ENCODE measurements at regions not wholly inside any gene's neighbourhood (a gene's known extent, or its start where the extent isn't known, plus 50 kb on each side); places are given as distances from the start of the nearest gene placed in this dataset.
A peak's percentile ranks its signal among the peaks of the same experiment; 100 is the strongest.
"Not testable (repeated sequence)": the region's sequence is repeated elsewhere in the genome, so short reads cannot be mapped to it uniquely, and the experiment has no call there.

GRCh38 chr9:106039151-106039935, 345.0 kb downstream of the TMEM38B start:
- Histone ChIP-seq H3K9ac (ENCODE audit: low read length) (no peak overlapping the region), H3K9me2 (replicated peaks; ENCODE audit: low read length) (no peaks in the 10 kb centered on the region), H3K9me3 (ENCODE audit: low read length) (no peaks in the 10 kb centered on the region), H4K20me1 (ENCODE audit: low read length) (no peaks in the 10 kb centered on the region), H3K4me3 (ENCODE audit: low read length) (no peak overlapping the region), H3K4me2 (ENCODE audit: low read length) (no peak overlapping the region), H3K27ac (ENCODE audit: low read length) (no peak overlapping the region), H3F3A (ENCODE audit: low read length, unreplicated experiment) (no peaks in the 10 kb centered on the region), H3K79me2 (ENCODE audit: low read length) (no peaks in the 10 kb centered on the region), H3K4me1 (ENCODE audit: insufficient read depth, low read length) (no peaks in the 10 kb centered on the region), H3K36me3 (ENCODE audit: low read depth, low read length) (no peaks in the 10 kb centered on the region), H2AFZ (ENCODE audit: low read length) (no peak overlapping the region), H3K27me3 (ENCODE audit: low read length) (no peaks in the 10 kb centered on the region)
- intact Hi-C loops (cut with micrococcal nuclease) = no loop called here
- TF ChIP-seq CTCF (conservative IDR thresholded peaks at IDR 0.05; ENCODE audit: low read depth, low read length) (no peak), EZH2phosphoT487 (IDR thresholded peaks at IDR 0.05; ENCODE audit: borderline replicate concordance, low read length) (no peak), EZH2 (IDR thresholded peaks at IDR 0.05; ENCODE audit: low read length, unreplicated experiment) (no peak)
- BruUV-seq (replicated peaks) = no TSS peak
- ATAC-seq (no peak), DNase-seq (no peak)
- ChIA-PET POLR2A (ENCODE audit: unreplicated experiment) (no interaction called here), CTCF (no interaction called here)

GRCh38 chr9:106041920-106042319, 347.6 kb downstream of the TMEM38B start:
- H3K4me1 ChIP-seq (ENCODE audit: insufficient read depth, low read length); H3K36me3 ChIP-seq (ENCODE audit: low read depth, low read length); H2AFZ ChIP-seq (ENCODE audit: low read length); intact Hi-C loops (cut with micrococcal nuclease); DNase-seq; H3K9me3 ChIP-seq (ENCODE audit: low read length); BruUV-seq (replicated peaks); H3K27me3 ChIP-seq (ENCODE audit: low read length); POLR2A ChIA-PET (ENCODE audit: unreplicated experiment); H3K79me2 ChIP-seq (ENCODE audit: low read length); H3K27ac ChIP-seq (ENCODE audit: low read length); H3K4me2 ChIP-seq (ENCODE audit: low read length); ATAC-seq; H4K20me1 ChIP-seq (ENCODE audit: low read length); CTCF ChIA-PET; H3K9me2 ChIP-seq (replicated peaks; ENCODE audit: low read length); H3K9ac ChIP-seq (ENCODE audit: low read length); H3K4me3 ChIP-seq (ENCODE audit: low read length); H3F3A ChIP-seq (ENCODE audit: low read length, unreplicated experiment): not testable (repeated sequence)

GRCh38 chr9:106051545-106051944, 357.2 kb downstream of the TMEM38B start:
- BruUV-seq (replicated peaks) = no TSS peak
- Histone ChIP-seq H3K9me3 (ENCODE audit: low read length) (no peaks in the 10 kb centered on the region), H3K79me2 (ENCODE audit: low read length) (no peaks in the 10 kb centered on the region), H3K9me2 (replicated peaks; ENCODE audit: low read length) (no peaks in the 10 kb centered on the region), H3K9ac (ENCODE audit: low read length) (no peak overlapping the region), H2AFZ (ENCODE audit: low read length) (no peak overlapping the region), H3K4me1 (ENCODE audit: insufficient read depth, low read length) (0 out of 2 replicates have a peak, but pooled peaks cover 3% of the 10 kb centered on the region), H3K4me3 (ENCODE audit: low read length) (no peak overlapping the region), H3F3A (ENCODE audit: low read length, unreplicated experiment) (no peaks in the 10 kb centered on the region), H3K36me3 (ENCODE audit: low read depth, low read length) (no peaks in the 10 kb centered on the region), H3K27me3 (ENCODE audit: low read length) (no peaks in the 10 kb centered on the region), H3K4me2 (ENCODE audit: low read length) (no peak overlapping the region), H4K20me1 (ENCODE audit: low read length) (no peaks in the 10 kb centered on the region), H3K27ac (ENCODE audit: low read length) (no peak overlapping the region)
- ChIA-PET POLR2A (ENCODE audit: unreplicated experiment) (no interaction called here), CTCF (no interaction called here)
- TF ChIP-seq EZH2 (IDR thresholded peaks at IDR 0.05; ENCODE audit: low read length, unreplicated experiment) = no peak
- ATAC-seq (no peak), DNase-seq (peak; percentile 5)
- intact Hi-C loops (cut with micrococcal nuclease) = no loop called here

GRCh38 chr9:106052166-106052565, 357.8 kb downstream of the TMEM38B start:
- Histone ChIP-seq H3K9ac (ENCODE audit: low read length) (no peak overlapping the region), H3F3A (ENCODE audit: low read length, unreplicated experiment) (no peaks in the 10 kb centered on the region), H3K4me1 (ENCODE audit: insufficient read depth, low read length) (0 out of 2 replicates have a peak, but pooled peaks cover 3% of the 10 kb centered on the region), H2AFZ (ENCODE audit: low read length) (no peak overlapping the region), H3K27me3 (ENCODE audit: low read length) (no peaks in the 10 kb centered on the region), H3K4me2 (ENCODE audit: low read length) (no peak overlapping the region), H3K27ac (ENCODE audit: low read length) (no peak overlapping the region), H3K4me3 (ENCODE audit: low read length) (no peak overlapping the region), H3K9me3 (ENCODE audit: low read length) (no peaks in the 10 kb centered on the region), H3K9me2 (replicated peaks; ENCODE audit: low read length) (no peaks in the 10 kb centered on the region), H3K79me2 (ENCODE audit: low read length) (no peaks in the 10 kb centered on the region), H3K36me3 (ENCODE audit: low read depth, low read length) (no peaks in the 10 kb centered on the region), H4K20me1 (ENCODE audit: low read length) (no peaks in the 10 kb centered on the region)
- ATAC-seq = no peak
- TF ChIP-seq EZH2phosphoT487 (IDR thresholded peaks at IDR 0.05; ENCODE audit: borderline replicate concordance, low read length) = no peak
- TF ChIP-seq EZH2 (IDR thresholded peaks at IDR 0.05; ENCODE audit: low read length, unreplicated experiment) = no peak
- TF ChIP-seq CTCF (conservative IDR thresholded peaks at IDR 0.05; ENCODE audit: low read depth, low read length) = no peak
- no TSS peak for BruUV-seq (replicated peaks)
- CTCF ChIA-PET = no interaction called here
- POLR2A ChIA-PET (ENCODE audit: unreplicated experiment) = no interaction called here
- intact Hi-C loops (cut with micrococcal nuclease) = no loop called here
- DNase-seq = no peak
